Mammary epithelial cell (primary cell): ENCODE measurements at regions not wholly inside any gene's neighbourhood (a gene's known extent, or its start where the extent isn't known, plus 50 kb on each side); places are given as distances from the start of the nearest gene placed in this dataset.

Experiments
- CTCF ChIP-seq, 2 donors: IDR thresholded peaks in 1 of 2; conservative IDR thresholded peaks in 1 of 2; 2 replicates each; pipeline ENCODE4 v1.5.1; 2011 to 2012; ENCODE audit warnings: inconsistent platforms in 2 of 2, low read length in 2 of 2, mild to moderate bottlenecking in 2 of 2, control low read depth in 1 of 2, low read depth in 1 of 2; ENCODE audit not compliant: insufficient read depth in 1 of 2; ENCODE audit errors: extremely low read depth in 1 of 2
- EZH2 ChIP-seq: IDR thresholded peaks from 2 replicates; pipeline ENCODE4 v1.6.1; 2012; ENCODE audit warnings: low read length, inconsistent platforms, borderline replicate concordance

DNA sequence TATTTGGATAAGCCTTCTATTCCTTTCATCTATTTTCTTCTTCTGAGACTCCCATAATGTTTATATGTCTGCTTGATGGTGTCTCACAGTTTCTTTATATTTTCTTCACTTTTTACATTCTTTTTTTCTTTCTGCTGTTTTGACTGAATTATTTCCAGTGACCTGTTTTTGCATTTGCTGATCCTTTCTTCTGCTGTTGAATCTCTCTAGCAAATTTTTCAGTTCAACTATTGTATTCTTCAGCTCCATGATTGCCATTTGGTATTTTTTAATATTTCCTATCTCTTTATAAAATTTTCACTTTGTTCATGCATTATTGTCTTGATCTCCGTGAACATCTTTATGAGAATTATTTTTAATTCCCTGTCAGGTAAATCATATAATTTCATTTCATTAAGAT, 122.3 kb upstream of the ST6GALNAC5 start:
- no peak for TF ChIP-seq CTCF (conservative IDR thresholded peaks at IDR 0.05 in 1 of 2, IDR thresholded peaks at IDR 0.05 in 1 of 2; ENCODE audit: extremely low read depth in 1 of 2, insufficient read depth in 1 of 2, low read depth in 1 of 2, low read length in 2 of 2)
- no peak for TF ChIP-seq EZH2
